HCT116 (cell line): ENCODE measurements at regions not wholly inside any gene's neighbourhood (a gene's known extent, or its start where the extent isn't known, plus 50 kb on each side); places are given as distances from the start of the nearest gene placed in this dataset.

Source experiments
- ATAC-seq: fragments of 200-7000 bp; cut with Tn5 transposase; 2 replicates; pipeline ENCODE4 v1.9.1; 2020; ENCODE audit warnings: mild to moderate bottlenecking, moderate library complexity
- BruUV-seq: library from RNA; stranded (reverse); fragments of 400-500 nt; replicated peaks from 2 replicates; lab custom pipeline; 2021; lab: Mats Ljungman, UMichigan
- CTCF ChIA-PET: fragments of 300-600 bp; sonication (Branson Sonifier 250); formaldehyde crosslinking; loops from one replicate; lab custom pipeline; 2021; ENCODE audit warnings: antibody characterized with exemption; lab: Charles Lee
- POLR2A ChIA-PET: fragments of 300-600, 350-600 bp; sonication (Branson Sonifier 250); formaldehyde crosslinking; loops from one replicate; lab custom pipeline; 2021; ENCODE audit warnings: antibody characterized with exemption; lab: Charles Lee
- RAD21 ChIA-PET, 2 experiments: fragments of 300-600 bp; sonication (Branson Sonifier 250); formaldehyde crosslinking; loops; one replicate each; lab custom pipeline; 2023; ENCODE audit warnings: low total read pairs in 2 of 2; ENCODE audit not compliant: uncharacterized antibody in 2 of 2, unreplicated experiment in 2 of 2, low non-redundant PET in 1 of 2; lab: Charles Lee
- DNase-seq: peaks from one replicate; pipeline ENCODE4 v3.0.0-alpha.2; 2010; ENCODE audit warnings: low read depth, low spot score
- H2AFZ ChIP-seq: fragments of 200-600 bp; shearing (Covaris generic), sonication (generic); 2 replicates; pipeline ENCODE4 v1.6.1; 2017; ENCODE audit warnings: low read depth, mixed run types, mixed read lengths, antibody characterized with exemption, low read length; ENCODE audit not compliant: poor library complexity, severe bottlenecking
- H3K27ac ChIP-seq: 2 replicates; pipeline ENCODE4 v1.5.1; 2012; ENCODE audit warnings: low read depth, low read length
- H3K27me3 ChIP-seq: fragments of 200-600 bp; sonication (generic); 2 replicates; pipeline ENCODE4 v1.6.1; 2016; ENCODE audit warnings: mixed run types, low read length, mixed read lengths; ENCODE audit not compliant: insufficient read depth
- H3K36me3 ChIP-seq, 2 experiments: fragments of 200-500 bp in 1 of 2; fragments of 200-600 bp in 1 of 2; sonication (Bioruptor generic) in 1 of 2; sonication (generic) in 1 of 2; 2 replicates each; pipeline versions ENCODE4 v1.5.1 to v1.6.1; 2014 to 2016; ENCODE audit warnings: low read length in 2 of 2, inconsistent platforms in 1 of 2, mixed read lengths in 1 of 2, mixed run types in 1 of 2; ENCODE audit not compliant: insufficient read depth in 2 of 2, control insufficient read depth in 1 of 2
- H3K4me1 ChIP-seq, 2 experiments: fragments of 200-600 bp in 1 of 2; sonication (generic) in 1 of 2; 2 replicates each; pipeline versions ENCODE4 v1.5.1 to v1.6.1; 2012 to 2017; ENCODE audit warnings: low read length in 2 of 2, inconsistent platforms in 1 of 2, mild to moderate bottlenecking in 1 of 2, mixed read lengths in 1 of 2, mixed run types in 1 of 2, moderate library complexity in 1 of 2; ENCODE audit not compliant: insufficient read depth in 2 of 2, control insufficient read depth in 1 of 2
- H3K4me2 ChIP-seq: fragments of 200-600 bp; sonication (generic); 2 replicates; pipeline ENCODE4 v1.6.1; 2017; ENCODE audit warnings: mixed run types, low read length, mixed read lengths
- H3K4me3 ChIP-seq, 2 experiments: fragments of 200-600 bp in 1 of 2; sonication (generic) in 1 of 2; replicated peaks in 1 of 2; 2 replicates each; pipeline ENCODE4 v1.5.1; 2011 to 2016; ENCODE audit warnings: low read length in 2 of 2, control low read depth in 1 of 2, low read depth in 1 of 2, mild to moderate bottlenecking in 1 of 2, mixed read lengths in 1 of 2, mixed run types in 1 of 2
- H3K79me2 ChIP-seq: fragments of 200-600 bp; sonication (generic); 2 replicates; pipeline ENCODE4 v1.6.1; 2017; ENCODE audit warnings: mild to moderate bottlenecking, mixed run types, low read length, moderate library complexity, mixed read lengths; ENCODE audit not compliant: insufficient read depth
- H3K9ac ChIP-seq: fragments of 200-600 bp; sonication (generic); 2 replicates; pipeline ENCODE4 v1.6.1; 2016; ENCODE audit warnings: low read length, mixed read lengths
- H3K9me2 ChIP-seq: fragments of 200-600 bp; sonication (generic), shearing (Covaris generic); 2 replicates; pipeline ENCODE4 v1.6.1; 2017; ENCODE audit warnings: mixed run types, mild to moderate bottlenecking, moderate library complexity; ENCODE audit not compliant: insufficient read depth
- H3K9me3 ChIP-seq, 2 experiments: fragments of 200-500 bp in 1 of 2; fragments of 200-600 bp in 1 of 2; sonication (Bioruptor generic) in 1 of 2; sonication (generic) in 1 of 2; 2 replicates each; pipeline ENCODE4 v1.6.1; 2014 to 2017; ENCODE audit warnings: low read length in 2 of 2, mixed read lengths in 2 of 2, inconsistent platforms in 1 of 2, low read depth in 1 of 2, mild to moderate bottlenecking in 1 of 2, mixed run types in 1 of 2, moderate library complexity in 1 of 2; ENCODE audit not compliant: control insufficient read depth in 1 of 2, insufficient read depth in 1 of 2
- H4K20me1 ChIP-seq: fragments of 200-600 bp; sonication (generic), shearing (Covaris generic); 2 replicates; pipeline ENCODE4 v1.6.1; 2017; ENCODE audit warnings: mixed run types, mild to moderate bottlenecking, moderate library complexity; ENCODE audit not compliant: insufficient read depth
- CBX3 ChIP-seq: IDR thresholded peaks from 2 replicates; pipeline ENCODE4 v1.6.1; 2012; ENCODE audit warnings: low read depth
- CTCF ChIP-seq, 3 experiments: fragments of 200-600 bp in 1 of 3; sonication (generic) in 1 of 3; IDR thresholded peaks in 2 of 3; conservative IDR thresholded peaks in 1 of 3; 2 replicates each; pipeline ENCODE4 v1.5.1; 2012 to 2017; ENCODE audit warnings: low read depth in 2 of 3, low read length in 2 of 3, antibody characterized with exemption in 1 of 3, borderline replicate concordance in 1 of 3, control low read depth in 1 of 3, mild to moderate bottlenecking in 1 of 3, mixed read lengths in 1 of 3, mixed run types in 1 of 3, moderate library complexity in 1 of 3; ENCODE audit not compliant: insufficient read depth in 1 of 3
- EGR1 ChIP-seq: IDR thresholded peaks from 2 replicates; pipeline ENCODE4 v1.6.1; 2012; ENCODE audit warnings: low read depth
- ELF1 ChIP-seq: IDR thresholded peaks from 2 replicates; pipeline ENCODE4 v1.6.1; 2012; ENCODE audit warnings: low read depth, borderline replicate concordance
- EZH2 ChIP-seq: fragments of 200-600 bp; sonication (generic); IDR thresholded peaks from 2 replicates; pipeline ENCODE4 v1.6.1; 2017; ENCODE audit warnings: antibody characterized with exemption, mixed run types
- EZH2phosphoT487 ChIP-seq: fragments of 200-600 bp; IDR thresholded peaks from 2 replicates; pipeline ENCODE4 v1.6.1; 2018; ENCODE audit warnings: antibody characterized with exemption, borderline replicate concordance
- JUND ChIP-seq: IDR thresholded peaks from 2 replicates; pipeline ENCODE4 v1.6.1; 2012
- POLR2A ChIP-seq: IDR thresholded peaks from 2 replicates; pipeline ENCODE4 v1.7.0; 2011; ENCODE audit warnings: borderline replicate concordance; ENCODE audit not compliant: insufficient read depth, insufficient read length; ENCODE audit errors: extremely low read depth
- RAD21 ChIP-seq: IDR thresholded peaks from 2 replicates; pipeline ENCODE4 v1.6.1; 2012; ENCODE audit warnings: low read depth, mild to moderate bottlenecking
- REST ChIP-seq: IDR thresholded peaks from 2 replicates; pipeline ENCODE4 v1.6.1; 2012; ENCODE audit warnings: low read depth
- SIN3A ChIP-seq: IDR thresholded peaks from 2 replicates; pipeline ENCODE4 v1.6.1; 2012; ENCODE audit warnings: low read depth
- SRF ChIP-seq: IDR thresholded peaks from 2 replicates; pipeline ENCODE4 v1.6.1; 2012; ENCODE audit warnings: low read depth
- YY1 ChIP-seq: IDR thresholded peaks from 2 replicates; pipeline ENCODE4 v1.6.1; 2011; ENCODE audit warnings: low read length, low read depth, moderate library complexity, mild to moderate bottlenecking; ENCODE audit not compliant: insufficient replicate concordance; ENCODE audit errors: extremely low read depth
- ZFX ChIP-seq: fragments of 450-650 bp; IDR thresholded peaks from 2 replicates; pipeline ENCODE4 v1.6.1; 2017
- ZNF274 ChIP-seq: fragments of 200-500 bp; sonication (Bioruptor generic); IDR thresholded peaks from 2 replicates; pipeline ENCODE4 v1.6.1; 2014; ENCODE audit warnings: mild to moderate bottlenecking, low read depth, low read length, inconsistent platforms
- intact Hi-C: fragments of 100-400 bp; cut with micrococcal nuclease; formaldehyde crosslinking; loops from 2 replicates; pipeline ENCODE4 v1.10.0; 2022
- TF ChIP-seq, protein P1 (sequence below): IDR thresholded peaks from 2 replicates; pipeline ENCODE4 v1.6.1; 2012
- TF ChIP-seq, protein P2 (sequence below): IDR thresholded peaks from 2 replicates; pipeline ENCODE4 v1.6.1; 2012
- TF ChIP-seq, protein P3 (sequence below): IDR thresholded peaks from 2 replicates; pipeline ENCODE4 v1.6.1; 2011; ENCODE audit warnings: mild to moderate bottlenecking, low read length, moderate library complexity; ENCODE audit not compliant: insufficient replicate concordance; ENCODE audit errors: extremely low read depth

- H3K27me3 ChIP-seq = no peaks in the 10 kb centered on the region
- H3K9ac ChIP-seq = no peak overlapping the region
- ChIA-PET POLR2A (no interaction called here), RAD21 (no interaction called here), CTCF (no interaction called here)
- H3K79me2 ChIP-seq = no peaks in the 10 kb centered on the region
- BruUV-seq = no TSS peak
- TF ChIP-seq EGR1 = no peak
- TF ChIP-seq ELF1 = no peak
- TF ChIP-seq EZH2phosphoT487 = no peak
- no peak for TF ChIP-seq JUND
- no peak for TF ChIP-seq REST
- TF ChIP-seq, protein P1, sequence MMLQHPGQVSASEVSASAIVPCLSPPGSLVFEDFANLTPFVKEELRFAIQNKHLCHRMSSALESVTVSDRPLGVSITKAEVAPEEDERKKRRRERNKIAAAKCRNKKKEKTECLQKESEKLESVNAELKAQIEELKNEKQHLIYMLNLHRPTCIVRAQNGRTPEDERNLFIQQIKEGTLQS = no peak
- TF ChIP-seq, protein P2, sequence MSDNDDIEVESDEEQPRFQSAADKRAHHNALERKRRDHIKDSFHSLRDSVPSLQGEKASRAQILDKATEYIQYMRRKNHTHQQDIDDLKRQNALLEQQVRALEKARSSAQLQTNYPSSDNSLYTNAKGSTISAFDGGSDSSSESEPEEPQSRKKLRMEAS = no peak
- no peak for TF ChIP-seq ZFX
- TF ChIP-seq YY1 = no peak
- no peak for TF ChIP-seq CTCF (IDR thresholded peaks at IDR 0.05 in 2 of 3, conservative IDR thresholded peaks at IDR 0.05 in 1 of 3; ENCODE audit: borderline replicate concordance in 1 of 3, insufficient read depth in 1 of 3, low read depth in 2 of 3, low read length in 2 of 3)
- TF ChIP-seq SRF = no peak
- TF ChIP-seq SIN3A = no peak
- no peak for TF ChIP-seq EZH2
- TF ChIP-seq, protein P3, sequence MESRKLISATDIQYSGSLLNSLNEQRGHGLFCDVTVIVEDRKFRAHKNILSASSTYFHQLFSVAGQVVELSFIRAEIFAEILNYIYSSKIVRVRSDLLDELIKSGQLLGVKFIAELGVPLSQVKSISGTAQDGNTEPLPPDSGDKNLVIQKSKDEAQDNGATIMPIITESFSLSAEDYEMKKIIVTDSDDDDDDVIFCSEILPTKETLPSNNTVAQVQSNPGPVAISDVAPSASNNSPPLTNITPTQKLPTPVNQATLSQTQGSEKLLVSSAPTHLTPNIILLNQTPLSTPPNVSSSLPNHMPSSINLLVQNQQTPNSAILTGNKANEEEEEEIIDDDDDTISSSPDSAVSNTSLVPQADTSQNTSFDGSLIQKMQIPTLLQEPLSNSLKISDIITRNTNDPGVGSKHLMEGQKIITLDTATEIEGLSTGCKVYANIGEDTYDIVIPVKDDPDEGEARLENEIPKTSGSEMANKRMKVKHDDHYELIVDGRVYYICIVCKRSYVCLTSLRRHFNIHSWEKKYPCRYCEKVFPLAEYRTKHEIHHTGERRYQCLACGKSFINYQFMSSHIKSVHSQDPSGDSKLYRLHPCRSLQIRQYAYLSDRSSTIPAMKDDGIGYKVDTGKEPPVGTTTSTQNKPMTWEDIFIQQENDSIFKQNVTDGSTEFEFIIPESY = no peak
- TF ChIP-seq CBX3 = no peak
- no peak for TF ChIP-seq ZNF274
- TF ChIP-seq RAD21 = no peak
- TF ChIP-seq POLR2A = no peak
- no peaks in the 10 kb centered on the region for H3K4me1 ChIP-seq
- no peak overlapping the region for H2AFZ ChIP-seq
- H3K36me3 ChIP-seq = no peaks in the 10 kb centered on the region
- intact Hi-C loops = no loop called here
- DNase-seq (no peak), ATAC-seq (no peak)
- H4K20me1 ChIP-seq = no peaks in the 10 kb centered on the region
- no peak overlapping the region for H3K27ac ChIP-seq
- H3K4me2 ChIP-seq = no peak overlapping the region
- no peak overlapping the region for H3K4me3 ChIP-seq
- no peaks in the 10 kb centered on the region for H3K9me2 ChIP-seq
- H3K9me3 ChIP-seq = peaks cover 0 to 7% of the 10 kb centered on the region in 2 experiments; a peak in 2 of 4 replicates
Measured at GRCh38 chr3:13150624-13151023, 77.4 kb upstream of the IQSEC1 start.
